OCI-LY7 (cell line): ENCODE measurements at regions not wholly inside any gene's neighbourhood (a gene's known extent, or its start where the extent isn't known, plus 50 kb on each side); places are given as distances from the start of the nearest gene placed in this dataset.

Source experiments
- EZH2phosphoT487 ChIP-seq: fragments of 200-600 bp; sonication (generic); IDR thresholded peaks from 2 replicates; pipeline ENCODE4 v1.6.1; 2018; ENCODE audit warnings: low read depth, borderline replicate concordance, mild to moderate bottlenecking, mixed run types, antibody characterized with exemption, low read length, moderate library complexity, mixed read lengths
- TF ChIP-seq, protein P1 (sequence below): fragments of 200-600 bp; sonication (generic); conservative IDR thresholded peaks from 2 replicates; pipeline ENCODE4 v1.5.1; 2014; ENCODE audit warnings: mild to moderate bottlenecking, antibody characterized with exemption, low read length, moderate library complexity, mixed read lengths

DNA sequence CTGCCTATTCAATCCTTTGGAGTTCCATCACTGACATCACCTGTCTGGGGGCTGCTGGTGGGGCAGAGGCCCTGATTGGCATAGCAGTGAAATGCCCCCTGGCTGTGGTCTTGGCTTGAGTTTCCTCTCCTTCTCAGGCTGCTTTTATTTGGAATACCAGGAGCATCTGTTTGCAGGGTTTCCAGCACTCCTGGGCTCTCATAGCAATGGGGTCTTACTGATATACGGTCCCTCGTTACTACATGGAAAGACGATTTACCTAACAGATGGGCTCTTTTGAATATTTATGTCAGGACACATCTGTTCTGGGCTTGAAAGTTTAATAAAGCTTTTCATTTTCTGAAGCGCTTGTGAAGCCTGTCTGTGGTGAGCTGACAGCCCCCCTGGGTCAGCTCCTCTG is 230.3 kb downstream of the SLC4A3 start:
- TF ChIP-seq, protein P1, sequence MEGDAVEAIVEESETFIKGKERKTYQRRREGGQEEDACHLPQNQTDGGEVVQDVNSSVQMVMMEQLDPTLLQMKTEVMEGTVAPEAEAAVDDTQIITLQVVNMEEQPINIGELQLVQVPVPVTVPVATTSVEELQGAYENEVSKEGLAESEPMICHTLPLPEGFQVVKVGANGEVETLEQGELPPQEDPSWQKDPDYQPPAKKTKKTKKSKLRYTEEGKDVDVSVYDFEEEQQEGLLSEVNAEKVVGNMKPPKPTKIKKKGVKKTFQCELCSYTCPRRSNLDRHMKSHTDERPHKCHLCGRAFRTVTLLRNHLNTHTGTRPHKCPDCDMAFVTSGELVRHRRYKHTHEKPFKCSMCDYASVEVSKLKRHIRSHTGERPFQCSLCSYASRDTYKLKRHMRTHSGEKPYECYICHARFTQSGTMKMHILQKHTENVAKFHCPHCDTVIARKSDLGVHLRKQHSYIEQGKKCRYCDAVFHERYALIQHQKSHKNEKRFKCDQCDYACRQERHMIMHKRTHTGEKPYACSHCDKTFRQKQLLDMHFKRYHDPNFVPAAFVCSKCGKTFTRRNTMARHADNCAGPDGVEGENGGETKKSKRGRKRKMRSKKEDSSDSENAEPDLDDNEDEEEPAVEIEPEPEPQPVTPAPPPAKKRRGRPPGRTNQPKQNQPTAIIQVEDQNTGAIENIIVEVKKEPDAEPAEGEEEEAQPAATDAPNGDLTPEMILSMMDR = no peak
- TF ChIP-seq EZH2phosphoT487 = no peak
